Tibial nerve (tissue), 4 donors: ENCODE measurements at regions not wholly inside any gene's neighbourhood (a gene's known extent, or its start where the extent isn't known, plus 50 kb on each side); places are given as distances from the start of the nearest gene placed in this dataset.

Experiments used
- DNase-seq, 2 donors: peaks; one replicate each; pipeline ENCODE4 v3.0.0-alpha.2; 2019; ENCODE audit warnings: low spot score in 2 of 2
- H3K27ac ChIP-seq, 4 donors: fragments of 200-600 bp; sonication (generic) in 3 of 4; one replicate each; pipeline ENCODE4 v1.5.1; 2017 to 2019; ENCODE audit warnings: mild to moderate bottlenecking in 1 of 4
- H3K27me3 ChIP-seq, 2 donors: fragments of 200-600 bp; sonication (generic) in 1 of 2; one replicate each; pipeline versions ENCODE4 v1.5.1 to v1.6.0; 2017 to 2019
- H3K36me3 ChIP-seq, 3 donors: fragments of 200-600 bp; sonication (generic); one replicate each; pipeline ENCODE4 v1.5.1; 2018 to 2019
- H3K4me1 ChIP-seq, 4 donors: fragments of 200-600 bp; sonication (generic) in 3 of 4; one replicate each; pipeline ENCODE4 v1.5.1; 2017 to 2019
- H3K4me3 ChIP-seq, 4 donors: fragments of 200-600 bp; sonication (generic) in 3 of 4; one replicate each; pipeline ENCODE4 v1.5.1; 2017 to 2019; ENCODE audit warnings: mild to moderate bottlenecking in 1 of 4, moderate library complexity in 1 of 4
- H3K9me3 ChIP-seq, 4 donors: fragments of 200-600 bp; sonication (generic) in 3 of 4; one replicate each; pipeline ENCODE4 v1.5.1; 2017 to 2019
- CTCF ChIP-seq, 5 experiments: fragments of 200-600 bp in 3 of 5; fragments of 450-650 bp in 2 of 5; sonication (generic) in 3 of 5; IDR thresholded peaks; one replicate each; pipeline ENCODE4 v1.5.1; 2016 to 2019; ENCODE audit warnings: antibody characterized with exemption in 5 of 5, mild to moderate bottlenecking in 3 of 5, moderate library complexity in 2 of 5
- EP300 ChIP-seq, 2 donors: sonication (generic); formaldehyde crosslinking; IDR thresholded peaks; one replicate each; pipeline ENCODE4 v1.6.1; 2017; ENCODE audit warnings: antibody characterized with exemption in 2 of 2, mild to moderate bottlenecking in 1 of 2
- POLR2A ChIP-seq, 2 donors: fragments of 450-650 bp; IDR thresholded peaks; one replicate each; pipeline ENCODE4 v1.6.1; 2017; ENCODE audit warnings: antibody characterized with exemption in 2 of 2, mild to moderate bottlenecking in 2 of 2, moderate library complexity in 2 of 2
- WGBS, 2 donors: methylation state at CpG; one replicate each; pipeline ENCODE4 v1.1.5; 2018; 5-methylcytosine and 5-hydroxymethylcytosine counted together

- no peak for TF ChIP-seq CTCF (IDR thresholded peaks at IDR 0.05)
- TF ChIP-seq POLR2A (IDR thresholded peaks at IDR 0.05), result no peak
- TF ChIP-seq EP300 (IDR thresholded peaks at IDR 0.05), result no peak
- no peaks in the 10 kb centered on the region for H3K27me3 ChIP-seq
- no peaks in the 10 kb centered on the region for H3K4me1 ChIP-seq
- H3K36me3 ChIP-seq, result no peaks in the 10 kb centered on the region
- no peak for DNase-seq
- 67 to 74% methylated on average over 2 of the region's 2 CpGs for WGBS, 2 donors
- H3K9me3 ChIP-seq, result peaks cover 0 to 4% (median 0%) of the 10 kb centered on the region in 4 donors
- H3K4me3 ChIP-seq, result no peak overlapping the region
- no peak overlapping the region for H3K27ac ChIP-seq
Measured at GRCh38 chr16:82518811-82519210, 108.0 kb upstream of the CDH13 start.

GRCh38 chr16:82514262-82514661 is 112.5 kb upstream of the CDH13 start:
- 84 to 87% methylated on average over 4 of the region's 4 CpGs for WGBS, 2 donors
- H3K4me1 ChIP-seq, result no peaks in the 10 kb centered on the region
- TF ChIP-seq CTCF (IDR thresholded peaks at IDR 0.05) (no peak), POLR2A (IDR thresholded peaks at IDR 0.05) (no peak), EP300 (IDR thresholded peaks at IDR 0.05) (no peak)

GRCh38 chr16:82510789-82511305 is 115.9 kb upstream of the CDH13 start:
- H3K4me1 ChIP-seq, result no peaks in the 10 kb centered on the region
- 81 to 88% methylated on average over 2 of the region's 2 CpGs for WGBS, 2 donors
- H3K27me3 ChIP-seq, result no peaks in the 10 kb centered on the region
- no peak for DNase-seq
- H3K9me3 ChIP-seq, result peaks cover 0 to 16% (median 0%) of the 10 kb centered on the region in 4 donors
- no peak overlapping the region for H3K27ac ChIP-seq
- no peak overlapping the region for H3K4me3 ChIP-seq
- H3K36me3 ChIP-seq, result no peaks in the 10 kb centered on the region
- TF ChIP-seq POLR2A (IDR thresholded peaks at IDR 0.05) (no peak), CTCF (IDR thresholded peaks at IDR 0.05) (no peak)

More at GRCh38 chr16:82514262-82514661, 112.5 kb upstream of the CDH13 start:
- Histone ChIP-seq H3K9me3 (no peaks in the 10 kb centered on the region), H3K4me3 (no peak overlapping the region), H3K27me3 (no peaks in the 10 kb centered on the region), H3K27ac (no peak overlapping the region), H3K36me3 (no peaks in the 10 kb centered on the region)
- no peak for DNase-seq

- WGBS, 2 donors, result 54 to 60% methylated on average over 5 of the region's 5 CpGs
- TF ChIP-seq EP300 (IDR thresholded peaks at IDR 0.05) (no peak), CTCF (IDR thresholded peaks at IDR 0.05) (no peak), POLR2A (IDR thresholded peaks at IDR 0.05) (no peak)
- DNase-seq, result no peak
- no peaks in the 10 kb centered on the region for H3K4me1 ChIP-seq
- no peaks in the 10 kb centered on the region for H3K27me3 ChIP-seq
- H3K27ac ChIP-seq, result no peak overlapping the region
- no peaks in the 10 kb centered on the region for H3K36me3 ChIP-seq
- no peak overlapping the region for H3K4me3 ChIP-seq
- peaks cover 0 to 16% (median 0%) of the 10 kb centered on the region in 4 donors for H3K9me3 ChIP-seq
Measured at GRCh38 chr16:82509691-82510430, 116.9 kb upstream of the CDH13 start.
